OCI-LY3 (cell line): ENCODE measurements at regions not wholly inside any gene's neighbourhood (a gene's known extent, or its start where the extent isn't known, plus 50 kb on each side); places are given as distances from the start of the nearest gene placed in this dataset.

ENCODE experiments used
- CTCF ChIP-seq: fragments of 200-600, 300-600 bp; sonication (generic); IDR thresholded peaks from 2 replicates; pipeline ENCODE4 v1.5.1; 2014; ENCODE audit warnings: antibody characterized with exemption, low read length, low read depth
- EZH2phosphoT487 ChIP-seq: fragments of 200-600 bp; shearing (Covaris generic); IDR thresholded peaks from 2 replicates; pipeline ENCODE4 v1.6.1; 2018; ENCODE audit warnings: antibody characterized with exemption, mixed run types, low read depth

- no peak for TF ChIP-seq CTCF
- TF ChIP-seq EZH2phosphoT487: no peak
These were observed 75.4 kb upstream of the TRPC4 start for GRCh38 chr13:37944869-37945442.
